Anterior cingulate cortex (tissue), 58 donors: ENCODE measurements at regions not wholly inside any gene's neighbourhood (a gene's known extent, or its start where the extent isn't known, plus 50 kb on each side); places are given as distances from the start of the nearest gene placed in this dataset.
"Not testable (repeated sequence)": the region's sequence is repeated elsewhere in the genome, so short reads cannot be mapped to it uniquely, and the experiment has no call there.

ENCODE experiments used
- DNase-seq, 58 donors: peaks; one replicate each; lab custom pipeline; 2025; lab: John Stamatoyannopoulos, UW

DNA sequence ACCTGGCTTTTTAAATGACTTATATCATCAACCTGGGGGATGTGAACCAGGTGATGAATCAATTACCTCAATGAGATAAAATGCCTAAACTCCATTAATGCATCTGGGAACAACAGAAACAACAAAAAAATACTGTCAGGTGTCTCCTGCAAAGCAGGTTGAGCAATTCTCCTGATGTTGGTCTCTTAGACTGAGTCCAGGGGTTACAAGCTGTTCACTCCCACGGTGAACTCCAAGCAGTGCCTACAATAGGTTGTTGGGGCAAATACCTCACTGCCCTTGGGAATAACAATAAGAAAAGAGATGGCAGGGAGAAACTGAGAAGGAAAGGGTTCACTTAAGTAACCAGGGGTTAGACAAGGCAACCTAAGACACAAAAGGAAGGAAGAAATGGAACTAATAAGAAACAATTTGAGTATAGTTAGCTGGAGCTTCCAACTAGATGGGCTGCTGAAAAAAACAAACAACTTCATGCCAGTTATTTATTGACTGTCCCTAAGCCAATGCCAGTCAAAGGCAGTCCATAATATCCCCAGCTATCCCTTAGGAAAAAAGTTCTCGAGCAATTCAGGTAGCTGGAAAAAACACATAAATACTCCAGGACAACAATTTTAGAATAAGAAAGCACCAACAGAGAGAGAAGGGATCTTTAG lies 97.6 kb upstream of the MAGI3 start:
- DNase-seq: no peak

DNA sequence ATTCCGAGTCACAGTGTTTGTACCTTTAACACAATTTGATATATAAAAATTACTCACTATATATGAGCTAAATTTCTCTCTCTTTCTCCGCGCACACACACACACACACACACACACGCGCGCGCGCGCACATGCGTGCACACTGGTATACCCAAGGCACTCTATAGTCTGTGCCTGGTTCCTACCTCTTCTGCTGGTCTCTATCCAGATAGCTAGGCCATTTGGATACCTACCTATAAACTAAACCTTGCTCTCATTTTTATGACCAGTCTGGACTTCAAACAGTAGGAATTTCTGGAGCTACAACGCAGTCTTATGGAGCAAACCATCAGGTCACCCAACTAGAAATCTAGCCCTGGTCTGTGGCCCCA lies 97.1 kb upstream of the MAGI3 start:
- no peak for DNase-seq

GRCh38 chr1:113297749-113298148 lies 92.6 kb upstream of the MAGI3 start:
- DNase-seq: no peak

DNA sequence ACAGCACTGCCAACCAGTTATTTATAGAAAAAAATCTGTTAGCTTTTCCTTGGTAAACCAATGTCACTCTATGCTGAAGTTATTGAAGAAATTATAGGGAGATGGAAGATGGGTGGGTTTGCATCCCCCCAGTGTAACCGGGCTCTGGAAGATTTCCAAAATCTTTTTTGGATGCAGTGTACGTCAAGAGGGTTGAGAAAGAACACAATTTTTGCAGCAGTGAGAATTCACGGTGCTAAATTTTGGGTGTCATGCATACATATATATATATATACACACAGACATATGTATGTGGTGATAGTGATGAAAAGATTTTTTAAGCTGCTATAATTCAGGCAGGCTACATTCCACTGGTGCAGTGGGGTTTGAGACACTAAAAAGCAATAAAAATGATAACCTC lies 91.4 kb upstream of the MAGI3 start:
- DNase-seq: peak in 1 of 58 donors; percentile 4

DNA sequence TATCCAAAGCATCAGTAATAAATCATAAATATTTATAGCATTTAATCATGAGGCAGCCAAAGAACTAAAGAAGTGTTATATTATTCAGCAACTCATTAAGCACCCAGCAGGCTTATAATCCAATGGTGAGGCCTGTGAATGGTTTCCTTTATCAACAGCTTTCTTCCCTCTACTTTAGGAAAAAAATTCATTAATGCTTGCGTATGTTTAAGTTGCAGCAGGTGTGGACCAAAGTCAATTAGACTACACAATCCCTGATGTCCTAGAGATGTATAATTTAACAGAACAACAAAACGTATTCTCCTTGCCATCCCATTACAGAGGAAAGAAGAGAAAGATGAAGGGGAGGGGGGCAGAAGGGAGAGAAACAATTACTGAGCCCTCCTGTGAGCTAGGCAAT lies 87.7 kb upstream of the MAGI3 start:
- no peak for DNase-seq

- DNase-seq: no peak
Observed at GRCh38 chr1:113303267-113303666, 87.0 kb upstream of the MAGI3 start.

GRCh38 chr1:113305029-113305428 lies 85.3 kb upstream of the MAGI3 start:
- DNase-seq: not testable (repeated sequence)

GRCh38 chr1:113307771-113308445 lies 82.4 kb upstream of the MAGI3 start:
- no peak for DNase-seq

GRCh38 chr1:113312651-113313050 lies 77.7 kb upstream of the MAGI3 start:
- not testable (repeated sequence) for DNase-seq

GRCh38 chr1:113314600-113314999 lies 75.7 kb upstream of the MAGI3 start:
- no peak for DNase-seq

DNA sequence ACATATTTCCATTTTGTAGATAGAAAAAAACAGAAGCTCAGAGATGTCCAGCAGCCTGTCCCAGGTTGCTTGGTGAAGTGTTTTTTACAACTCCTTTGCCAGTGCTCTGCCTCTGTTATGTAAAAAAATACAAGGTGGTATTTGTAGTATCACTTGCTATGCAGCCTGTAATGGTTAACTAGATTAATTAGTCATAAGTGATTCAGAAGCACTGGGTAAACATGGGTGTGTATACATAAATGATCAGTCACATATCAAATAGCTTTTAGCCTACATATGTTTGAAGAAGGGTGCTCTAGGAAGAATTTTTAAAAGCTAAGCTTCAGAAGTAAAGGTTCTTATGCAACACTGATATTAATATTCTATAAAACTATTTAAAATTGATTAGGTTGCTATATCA lies 70.0 kb upstream of the MAGI3 start:
- no peak for DNase-seq

- no peak for DNase-seq
Observed at GRCh38 chr1:113320972-113321680, 69.2 kb upstream of the MAGI3 start.

GRCh38 chr1:113321771-113322387 lies 68.4 kb upstream of the MAGI3 start:
- DNase-seq: no peak

DNA sequence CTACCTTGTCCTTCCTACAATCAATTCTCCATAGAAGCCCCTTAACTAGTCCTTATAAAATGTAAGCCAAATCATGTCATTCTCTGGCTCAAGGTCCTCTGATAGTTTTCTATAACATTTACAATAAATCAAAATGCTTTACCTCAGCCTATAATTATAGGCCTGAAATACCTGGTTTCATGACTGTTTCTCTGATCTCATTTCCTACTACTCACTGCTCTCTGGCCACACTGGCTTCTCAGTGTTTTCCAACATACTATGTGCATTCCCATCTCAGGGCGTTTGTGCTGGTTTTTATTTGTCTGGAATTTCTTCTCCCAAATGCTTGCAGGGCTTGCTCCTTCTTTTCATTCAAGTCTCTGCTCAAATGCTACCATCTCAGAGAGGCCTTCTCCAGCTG lies 67.9 kb upstream of the MAGI3 start:
- DNase-seq: no peak

DNA sequence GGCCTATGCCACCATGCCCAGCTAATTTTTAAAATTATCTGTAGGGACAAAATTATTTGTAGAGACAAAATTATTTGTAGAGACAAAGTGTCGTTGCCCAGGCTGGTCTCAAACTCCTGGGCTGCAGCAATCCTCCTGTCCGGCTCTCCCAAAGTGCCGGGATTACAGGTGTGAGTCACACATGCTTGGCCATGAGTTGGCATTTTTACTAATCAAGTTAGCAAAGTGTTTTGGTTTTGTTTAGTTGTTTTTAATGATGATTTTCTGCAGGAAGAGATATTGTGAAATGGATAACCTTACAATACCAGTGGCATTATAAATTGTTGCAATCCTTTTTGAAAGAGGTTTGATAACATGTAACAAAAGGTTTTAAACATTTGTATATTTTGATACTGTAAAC lies 65.3 kb upstream of the MAGI3 start:
- no peak for DNase-seq

DNA sequence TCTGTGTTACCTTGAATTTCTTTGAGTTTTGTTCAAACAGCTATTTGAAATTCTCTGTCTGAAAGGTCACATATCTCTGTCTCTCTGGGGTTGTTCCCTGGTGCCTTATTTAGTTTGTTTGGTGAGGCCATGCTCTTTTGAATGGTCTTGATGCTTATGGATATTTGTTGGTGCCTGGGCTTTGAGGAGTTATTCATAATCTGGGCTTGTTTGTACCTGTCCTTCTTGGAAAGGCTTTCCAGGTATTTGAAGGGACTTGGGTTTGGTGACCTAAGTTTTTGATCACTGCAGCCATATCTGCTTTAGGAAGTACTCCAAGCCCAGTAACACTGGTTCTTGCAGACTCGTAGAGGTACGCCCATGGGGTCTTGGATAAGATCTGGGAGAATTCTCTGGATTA lies 63.3 kb upstream of the MAGI3 start:
- no peak for DNase-seq

DNA sequence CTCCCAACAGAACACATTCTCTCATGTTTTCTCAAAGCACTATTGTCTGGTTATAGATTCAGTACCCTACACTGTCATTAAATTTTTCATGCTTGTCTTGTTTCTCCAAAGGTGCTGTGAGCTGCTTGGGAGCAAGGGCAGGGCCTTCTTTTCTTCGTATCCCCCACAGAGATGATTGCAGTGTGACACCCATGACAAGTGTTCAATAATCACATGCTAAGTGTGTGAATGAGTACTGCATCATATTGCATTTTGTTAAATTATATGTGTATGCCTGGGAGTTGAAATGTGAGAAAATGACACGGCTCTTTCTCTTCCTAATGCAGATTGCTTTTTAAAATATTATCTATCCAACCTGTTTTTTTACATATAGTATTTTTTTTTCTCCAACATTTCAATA lies 57.3 kb upstream of the MAGI3 start:
- no peak for DNase-seq

- DNase-seq: no peak
Observed at GRCh38 chr1:113340038-113340437, 50.3 kb upstream of the MAGI3 start.
